HK-2 (cell line): ENCODE measurements at regions not wholly inside any gene's neighbourhood (a gene's known extent, or its start where the extent isn't known, plus 50 kb on each side); places are given as distances from the start of the nearest gene placed in this dataset.
"Not testable (repeated sequence)": the region's sequence is repeated elsewhere in the genome, so short reads cannot be mapped to it uniquely, and the experiment has no call there.

Experiments
- DNase-seq: peaks from one replicate; pipeline ENCODE4 v3.0.0-alpha.2; 2018; ENCODE audit not compliant: unreplicated experiment

GRCh38 chr4:87716371-87717265 lies 66.5 kb downstream of the DMP1 start:
- DNase-seq, result no peak

GRCh38 chr4:87717276-87718031 lies 67.4 kb downstream of the DMP1 start:
- DNase-seq, result no peak

GRCh38 chr4:87718217-87718835 lies 68.2 kb downstream of the DMP1 start:
- no peak for DNase-seq

GRCh38 chr4:87720094-87720691 lies 70.1 kb downstream of the DMP1 start:
- DNase-seq, result no peak

GRCh38 chr4:87725287-87725686 lies 74.1 kb upstream of the IBSP start:
- not testable (repeated sequence) for DNase-seq

GRCh38 chr4:87732033-87732765 lies 67.2 kb upstream of the IBSP start:
- DNase-seq, result no peak

GRCh38 chr4:87734084-87734483 lies 65.3 kb upstream of the IBSP start:
- no peak for DNase-seq

- DNase-seq, result peak; percentile 16
Observed at GRCh38 chr4:87734936-87735335, 64.4 kb upstream of the IBSP start.

GRCh38 chr4:87738483-87738882 lies 60.9 kb upstream of the IBSP start:
- DNase-seq, result no peak

- DNase-seq, result no peak
Observed at GRCh38 chr4:87739494-87739893, 59.9 kb upstream of the IBSP start.

GRCh38 chr4:87745064-87745807 lies 54.1 kb upstream of the IBSP start:
- DNase-seq, result no peak

GRCh38 chr4:87746001-87746400 lies 53.4 kb upstream of the IBSP start:
- DNase-seq, result no peak
